Loucy (cell line): ENCODE measurements at regions not wholly inside any gene's neighbourhood (a gene's known extent, or its start where the extent isn't known, plus 50 kb on each side); places are given as distances from the start of the nearest gene placed in this dataset.

Experiments
- H2AFZ ChIP-seq: fragments of 200-600 bp; sonication (generic); 2 replicates; pipeline ENCODE4 v1.6.0; 2016; ENCODE audit warnings: antibody characterized with exemption, mild to moderate bottlenecking, low read length, moderate library complexity
- H3F3A ChIP-seq: fragments of 200-600 bp; 2 replicates; pipeline ENCODE4 v1.6.0; 2016; ENCODE audit warnings: antibody characterized with exemption, low read depth, mild to moderate bottlenecking
- H3K27me3 ChIP-seq: fragments of 200-600 bp; sonication (generic); 2 replicates; pipeline ENCODE4 v1.6.1; 2014; ENCODE audit warnings: low read length, mild to moderate bottlenecking; ENCODE audit not compliant: insufficient read depth, poor library complexity, severe bottlenecking
- H3K36me3 ChIP-seq: fragments of 200-600 bp; sonication (generic); 2 replicates; pipeline ENCODE4 v1.6.1; 2016; ENCODE audit warnings: low read length; ENCODE audit not compliant: insufficient read depth
- H3K4me1 ChIP-seq: fragments of 200-600 bp; sonication (generic); 2 replicates; pipeline ENCODE4 v1.5.1; 2014; ENCODE audit warnings: low read length, mild to moderate bottlenecking; ENCODE audit not compliant: insufficient read depth, poor library complexity, severe bottlenecking
- H3K4me2 ChIP-seq: fragments of 200-600 bp; sonication (generic); 2 replicates; pipeline ENCODE4 v1.6.0; 2014; ENCODE audit warnings: antibody characterized with exemption, low read length, low read depth, mild to moderate bottlenecking; ENCODE audit not compliant: poor library complexity, severe bottlenecking
- H3K4me3 ChIP-seq: fragments of 200-600 bp; sonication (generic); 2 replicates; pipeline ENCODE4 v1.5.1; 2014; ENCODE audit warnings: low read length, mild to moderate bottlenecking, mixed read lengths; ENCODE audit not compliant: poor library complexity, severe bottlenecking
- H3K79me2 ChIP-seq: fragments of 200-600 bp; sonication (generic); 2 replicates; pipeline ENCODE4 v1.6.1; 2014; ENCODE audit warnings: low read length; ENCODE audit not compliant: insufficient read depth
- H3K9ac ChIP-seq: fragments of 200-600 bp; sonication (generic); 2 replicates; pipeline ENCODE4 v1.6.0; 2014; ENCODE audit warnings: mild to moderate bottlenecking, low read depth, low read length, moderate library complexity; ENCODE audit not compliant: poor library complexity, severe bottlenecking
- H3K9me2 ChIP-seq: fragments of 200-600 bp; sonication (generic); replicated peaks from 2 replicates; pipeline ENCODE4 v1.6.1; 2016; ENCODE audit warnings: low read depth, low read length, mixed read lengths
- H3K9me3 ChIP-seq: fragments of 200-600 bp; sonication (generic); 2 replicates; pipeline ENCODE4 v1.6.1; 2014; ENCODE audit warnings: mild to moderate bottlenecking, antibody characterized with exemption, low read length, low read depth; ENCODE audit not compliant: insufficient read depth
- H4K20me1 ChIP-seq: fragments of 200-600 bp; sonication (generic); 2 replicates; pipeline ENCODE4 v1.6.0; 2014; ENCODE audit warnings: antibody characterized with exemption, low read length, mild to moderate bottlenecking; ENCODE audit not compliant: insufficient read depth, poor library complexity, severe bottlenecking
- CTCF ChIP-seq: fragments of 200-600 bp; sonication (generic); conservative IDR thresholded peaks from 2 replicates; pipeline ENCODE4 v1.5.1; 2014; ENCODE audit warnings: mild to moderate bottlenecking, antibody characterized with exemption, low read length
- EZH2phosphoT487 ChIP-seq: fragments of 200-600 bp; IDR thresholded peaks from 2 replicates; pipeline ENCODE4 v1.6.1; 2018; ENCODE audit warnings: antibody characterized with exemption, mild to moderate bottlenecking, moderate library complexity, borderline replicate concordance

- no peaks in the 10 kb centered on the region for H3K79me2 ChIP-seq
- no peak overlapping the region for H3K9ac ChIP-seq
- H3K9me2 ChIP-seq = no peaks in the 10 kb centered on the region
- H4K20me1 ChIP-seq = no peaks in the 10 kb centered on the region
- no peak overlapping the region for H2AFZ ChIP-seq
- no peaks in the 10 kb centered on the region for H3K9me3 ChIP-seq
- no peak overlapping the region for H3K4me2 ChIP-seq
- H3F3A ChIP-seq = no peaks in the 10 kb centered on the region
- no peaks in the 10 kb centered on the region for H3K4me1 ChIP-seq
- no peaks in the 10 kb centered on the region for H3K27me3 ChIP-seq
- H3K4me3 ChIP-seq = no peak overlapping the region
- TF ChIP-seq CTCF = no peak
- no peak for TF ChIP-seq EZH2phosphoT487
- H3K36me3 ChIP-seq = no peaks in the 10 kb centered on the region
Observed at GRCh38 chr4:125187226-125188176, 127.3 kb upstream of the FAT4 start.

GRCh38 chr4:125184116-125184515 is 130.6 kb upstream of the FAT4 start:
- Histone ChIP-seq H3K4me3 (no peak overlapping the region), H3K9me2 (no peaks in the 10 kb centered on the region), H3K4me1 (no peaks in the 10 kb centered on the region), H3K9me3 (no peaks in the 10 kb centered on the region), H3K4me2 (no peak overlapping the region), H3K36me3 (no peaks in the 10 kb centered on the region), H4K20me1 (no peaks in the 10 kb centered on the region), H3F3A (no peaks in the 10 kb centered on the region), H3K79me2 (no peaks in the 10 kb centered on the region), H3K27me3 (no peaks in the 10 kb centered on the region), H3K9ac (no peak overlapping the region), H2AFZ (no peak overlapping the region)
- TF ChIP-seq CTCF (no peak), EZH2phosphoT487 (no peak)

- no peak for TF ChIP-seq EZH2phosphoT487
- TF ChIP-seq CTCF = no peak
- H3K27me3 ChIP-seq = no peaks in the 10 kb centered on the region
- H3K9ac ChIP-seq = no peak overlapping the region
- H4K20me1 ChIP-seq = no peaks in the 10 kb centered on the region
- H3K4me3 ChIP-seq = no peak overlapping the region
- H3K9me2 ChIP-seq = no peaks in the 10 kb centered on the region
- H3K36me3 ChIP-seq = no peaks in the 10 kb centered on the region
- H3K79me2 ChIP-seq = no peaks in the 10 kb centered on the region
- H3F3A ChIP-seq = no peaks in the 10 kb centered on the region
- H3K4me2 ChIP-seq = no peak overlapping the region
- H3K9me3 ChIP-seq = no peaks in the 10 kb centered on the region
- H2AFZ ChIP-seq = no peak overlapping the region
- no peaks in the 10 kb centered on the region for H3K4me1 ChIP-seq
Observed at GRCh38 chr4:125181804-125182203, 133.0 kb upstream of the FAT4 start.
